ENCODE measurements at regions not wholly inside any gene's neighbourhood (a gene's known extent, or its start where the extent isn't known, plus 50 kb on each side); places are given as distances from the start of the nearest gene placed in this dataset.

GRCh38 chr9:107740088-107740980 is 250.8 kb upstream of the KLF4 start:
- H3K9ac ChIP-seq (ENCODE audit: low read depth, low read length), result no peak overlapping the region
- H3K4me1 ChIP-seq (ENCODE audit: insufficient read depth, low read length), result no peaks in the 10 kb centered on the region
- H3K36me3 ChIP-seq (ENCODE audit: insufficient read depth, low read length), result no peaks in the 10 kb centered on the region
- no peaks in the 10 kb centered on the region for H3K9me3 ChIP-seq (ENCODE audit: control insufficient read depth, insufficient read depth, low read length)

DNA sequence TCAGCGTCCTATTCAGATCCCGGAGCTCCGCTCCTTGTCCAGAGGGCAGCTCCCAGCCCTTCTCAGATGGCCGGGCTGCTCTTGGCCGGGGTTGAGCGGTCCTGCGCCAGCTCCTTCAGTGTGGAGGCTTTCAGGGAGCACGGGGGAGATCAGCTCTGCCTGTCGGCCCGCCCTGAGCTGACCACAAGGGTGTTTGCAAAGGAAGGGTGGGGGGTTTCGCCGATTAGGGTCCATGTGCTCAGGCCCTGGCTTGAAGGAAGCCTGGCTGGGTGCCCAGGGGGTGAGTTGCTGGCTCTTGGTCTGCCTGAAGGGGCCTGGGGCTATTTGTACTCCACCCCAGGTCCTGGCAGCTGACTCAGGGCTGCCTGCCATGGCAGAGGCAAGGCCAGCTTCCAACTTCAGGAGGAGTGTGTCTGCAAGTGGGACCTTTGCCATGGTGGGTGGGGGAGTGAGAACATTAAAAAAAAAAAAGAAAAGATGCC is 250.1 kb upstream of the KLF4 start:
- no peak overlapping the region for H3K9ac ChIP-seq (ENCODE audit: low read depth, low read length)
- H3K4me1 ChIP-seq (ENCODE audit: insufficient read depth, low read length), result no peaks in the 10 kb centered on the region

DNA sequence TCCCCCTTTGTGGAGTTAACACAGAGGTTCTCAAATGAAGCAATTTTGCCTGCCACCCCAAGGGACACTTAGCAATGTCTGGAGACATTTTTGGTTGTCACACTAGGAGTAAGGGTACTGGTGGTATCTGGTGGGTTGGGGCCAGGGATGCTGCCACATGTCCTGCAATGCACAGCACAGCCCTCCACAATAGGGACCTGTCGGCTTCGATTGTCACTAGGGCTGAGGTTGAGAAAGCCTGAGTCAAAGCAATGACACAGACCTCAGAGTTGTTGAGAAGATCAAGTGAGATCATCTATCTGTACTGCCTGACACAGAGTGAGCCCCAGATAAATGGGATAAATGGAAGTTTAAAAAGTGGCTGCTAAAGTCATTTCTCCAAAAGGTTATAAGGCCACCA is 249.2 kb upstream of the KLF4 start:
- no peaks in the 10 kb centered on the region for H3K4me1 ChIP-seq (ENCODE audit: insufficient read depth, low read length)

More for the DNA sequence above, 250.1 kb upstream of the KLF4 start:
- Histone ChIP-seq H3K36me3 (ENCODE audit: insufficient read depth, low read length) (no peaks in the 10 kb centered on the region), H3K9me3 (ENCODE audit: control insufficient read depth, insufficient read depth, low read length) (no peaks in the 10 kb centered on the region)

DNA sequence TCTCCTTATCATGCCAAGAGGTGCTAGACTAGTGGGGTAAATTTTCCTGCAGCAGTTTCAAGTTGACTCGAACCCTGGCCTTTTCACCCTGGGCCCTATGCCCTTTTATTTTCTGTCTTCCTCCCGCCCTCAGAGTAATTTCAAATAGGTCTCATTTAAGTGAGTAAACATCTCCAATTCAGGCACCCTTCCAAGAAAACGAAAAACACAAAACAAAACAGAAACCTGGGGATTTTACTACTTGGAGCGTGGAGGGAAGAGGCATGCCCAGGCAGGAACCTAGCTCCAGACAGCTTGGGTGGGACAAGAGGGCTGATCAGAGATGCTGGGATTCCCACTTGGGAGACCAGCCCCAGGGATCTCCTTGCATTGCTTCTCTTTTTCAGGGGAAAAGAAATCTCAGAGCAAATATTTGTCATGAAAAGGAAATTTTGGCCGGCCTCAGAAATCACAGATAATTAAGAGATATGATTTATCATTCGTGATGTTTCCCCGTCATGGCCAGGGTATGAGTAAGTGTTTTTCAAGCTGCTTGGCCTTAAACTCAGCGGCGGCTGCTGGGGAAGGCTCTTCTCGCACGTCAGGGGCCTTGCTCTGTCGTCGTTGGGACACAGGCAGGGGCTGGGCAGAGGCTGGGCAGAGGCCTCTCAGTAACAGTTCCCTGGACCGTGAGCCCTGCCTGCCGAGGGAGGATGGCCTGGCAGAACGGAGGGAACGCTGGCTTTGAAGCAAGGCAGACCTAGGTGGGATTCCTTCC is 248.6 kb upstream of the KLF4 start:
- Histone ChIP-seq H3K9ac (ENCODE audit: low read depth, low read length) (no peak overlapping the region), H3K36me3 (ENCODE audit: insufficient read depth, low read length) (no peaks in the 10 kb centered on the region), H3K9me3 (ENCODE audit: control insufficient read depth, insufficient read depth, low read length) (no peaks in the 10 kb centered on the region), H3K4me1 (ENCODE audit: insufficient read depth, low read length) (peaks cover 2% of the 10 kb centered on the region; the same call in 1 of the 2 replicates)

More for the DNA sequence above, 249.2 kb upstream of the KLF4 start:
- Histone ChIP-seq H3K9me3 (ENCODE audit: control insufficient read depth, insufficient read depth, low read length) (no peaks in the 10 kb centered on the region), H3K36me3 (ENCODE audit: insufficient read depth, low read length) (no peaks in the 10 kb centered on the region), H3K9ac (ENCODE audit: low read depth, low read length) (no peak overlapping the region)

GRCh38 chr9:107737610-107737986 is 248.0 kb upstream of the KLF4 start:
- H3K4me1 ChIP-seq (ENCODE audit: insufficient read depth, low read length), result peaks cover 6% of the 10 kb centered on the region; the same call in 1 of the 2 replicates
- H3K36me3 ChIP-seq (ENCODE audit: insufficient read depth, low read length), result no peaks in the 10 kb centered on the region
- H3K9me3 ChIP-seq (ENCODE audit: control insufficient read depth, insufficient read depth, low read length), result no peaks in the 10 kb centered on the region
- no peak overlapping the region for H3K9ac ChIP-seq (ENCODE audit: low read depth, low read length)

- no peaks in the 10 kb centered on the region for H3K9me3 ChIP-seq (ENCODE audit: control insufficient read depth, insufficient read depth, low read length)
- peaks cover 6% of the 10 kb centered on the region; the same call in 1 of the 2 replicates for H3K4me1 ChIP-seq (ENCODE audit: insufficient read depth, low read length)
- no peaks in the 10 kb centered on the region for H3K36me3 ChIP-seq (ENCODE audit: insufficient read depth, low read length)
- no peak overlapping the region for H3K9ac ChIP-seq (ENCODE audit: low read depth, low read length)
These were observed 246.3 kb upstream of the KLF4 start for GRCh38 chr9:107735821-107736220.

DNA sequence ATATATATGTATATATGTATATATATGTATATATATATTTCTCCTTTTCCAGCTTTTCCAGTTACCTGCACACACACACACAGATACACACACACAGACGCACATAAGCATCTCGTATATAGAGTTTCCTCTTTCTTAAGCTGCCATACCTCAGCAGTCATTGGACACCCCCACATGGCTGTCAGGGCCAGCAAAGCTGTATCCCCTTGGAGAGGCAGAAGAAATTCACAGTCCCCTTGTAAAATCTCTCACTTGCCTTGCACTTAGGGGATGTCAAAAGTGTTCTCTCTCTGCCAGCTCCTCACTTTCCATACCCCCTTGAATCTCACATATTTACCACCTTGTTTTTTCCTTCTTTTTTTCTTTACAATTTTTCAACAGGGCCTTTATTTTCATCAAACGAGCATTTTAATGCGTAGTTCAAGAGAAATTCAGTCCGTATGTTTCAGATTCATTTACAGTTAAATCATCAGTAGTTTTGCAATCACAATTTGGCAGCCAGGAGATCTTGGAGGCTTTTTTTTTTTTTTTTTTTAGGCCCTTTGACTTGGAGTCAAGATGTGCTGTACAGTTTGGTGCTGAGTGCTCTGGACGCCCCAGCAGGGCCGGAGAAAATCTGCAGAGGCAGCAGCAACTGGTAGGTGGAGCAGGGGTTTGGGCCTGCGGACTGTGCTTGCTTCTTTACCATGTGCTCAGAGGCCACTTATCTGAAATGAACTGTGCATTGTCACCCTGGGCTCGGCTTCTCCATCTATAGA is 244.9 kb upstream of the KLF4 start:
- no peaks in the 10 kb centered on the region for H3K9me3 ChIP-seq (ENCODE audit: control insufficient read depth, insufficient read depth, low read length)
- H3K4me1 ChIP-seq (ENCODE audit: insufficient read depth, low read length), result peaks cover 6% of the 10 kb centered on the region; the same call in 1 of the 2 replicates
- no peak overlapping the region for H3K9ac ChIP-seq (ENCODE audit: low read depth, low read length)
- H3K36me3 ChIP-seq (ENCODE audit: insufficient read depth, low read length), result no peaks in the 10 kb centered on the region

DNA sequence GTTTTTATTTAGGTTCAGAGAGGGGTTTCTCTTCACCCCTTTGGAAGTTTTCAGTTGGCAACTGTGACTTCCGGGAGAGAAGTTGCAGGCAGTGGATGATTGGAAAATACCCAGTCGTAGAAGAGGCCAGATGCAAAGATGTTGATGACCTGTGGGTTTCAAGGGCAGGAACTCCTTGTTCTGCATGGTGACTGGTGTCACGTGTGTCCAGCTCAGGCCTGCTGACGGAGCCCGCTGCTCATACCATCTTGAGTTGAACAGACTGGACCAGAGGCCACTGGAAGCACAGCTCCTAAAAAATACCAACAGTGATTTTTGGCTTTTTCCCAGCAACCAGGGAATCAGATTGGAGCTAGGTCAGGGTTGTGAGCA is 243.9 kb upstream of the KLF4 start:
- H3K9me3 ChIP-seq (ENCODE audit: control insufficient read depth, insufficient read depth, low read length), result no peaks in the 10 kb centered on the region
- no peaks in the 10 kb centered on the region for H3K36me3 ChIP-seq (ENCODE audit: insufficient read depth, low read length)
- no peak overlapping the region for H3K9ac ChIP-seq (ENCODE audit: low read depth, low read length)
- peaks cover 6% of the 10 kb centered on the region; the same call in 1 of the 2 replicates for H3K4me1 ChIP-seq (ENCODE audit: insufficient read depth, low read length)

- Histone ChIP-seq H3K9ac (ENCODE audit: low read depth, low read length) (no peak overlapping the region), H3K36me3 (ENCODE audit: insufficient read depth, low read length) (no peaks in the 10 kb centered on the region), H3K9me3 (ENCODE audit: control insufficient read depth, insufficient read depth, low read length) (no peaks in the 10 kb centered on the region), H3K4me1 (ENCODE audit: insufficient read depth, low read length) (peaks cover 6% of the 10 kb centered on the region; the same call in 1 of the 2 replicates)
These were observed 243.4 kb upstream of the KLF4 start for GRCh38 chr9:107732781-107733522.

- no peak overlapping the region for H3K9ac ChIP-seq (ENCODE audit: low read depth, low read length)
- H3K36me3 ChIP-seq (ENCODE audit: insufficient read depth, low read length), result no peaks in the 10 kb centered on the region
- no peaks in the 10 kb centered on the region for H3K9me3 ChIP-seq (ENCODE audit: control insufficient read depth, insufficient read depth, low read length)
- peaks cover 6% of the 10 kb centered on the region; the same call in 1 of the 2 replicates for H3K4me1 ChIP-seq (ENCODE audit: insufficient read depth, low read length)
These were observed 241.7 kb upstream of the KLF4 start for GRCh38 chr9:107731115-107731762.

- H3K36me3 ChIP-seq (ENCODE audit: insufficient read depth, low read length), result no peaks in the 10 kb centered on the region
- no peak overlapping the region for H3K9ac ChIP-seq (ENCODE audit: low read depth, low read length)
- H3K9me3 ChIP-seq (ENCODE audit: control insufficient read depth, insufficient read depth, low read length), result no peaks in the 10 kb centered on the region
- H3K4me1 ChIP-seq (ENCODE audit: insufficient read depth, low read length), result peaks cover 6% of the 10 kb centered on the region; the same call in 1 of the 2 replicates
These were observed 241.1 kb upstream of the KLF4 start for GRCh38 chr9:107730666-107731065.

GRCh38 chr9:107727086-107727780 is 237.7 kb upstream of the KLF4 start:
- Histone ChIP-seq H3K36me3 (ENCODE audit: insufficient read depth, low read length) (no peaks in the 10 kb centered on the region), H3K9me3 (ENCODE audit: control insufficient read depth, insufficient read depth, low read length) (no peaks in the 10 kb centered on the region), H3K4me1 (ENCODE audit: insufficient read depth, low read length) (no peaks in the 10 kb centered on the region), H3K9ac (ENCODE audit: low read depth, low read length) (no peak overlapping the region)

DNA sequence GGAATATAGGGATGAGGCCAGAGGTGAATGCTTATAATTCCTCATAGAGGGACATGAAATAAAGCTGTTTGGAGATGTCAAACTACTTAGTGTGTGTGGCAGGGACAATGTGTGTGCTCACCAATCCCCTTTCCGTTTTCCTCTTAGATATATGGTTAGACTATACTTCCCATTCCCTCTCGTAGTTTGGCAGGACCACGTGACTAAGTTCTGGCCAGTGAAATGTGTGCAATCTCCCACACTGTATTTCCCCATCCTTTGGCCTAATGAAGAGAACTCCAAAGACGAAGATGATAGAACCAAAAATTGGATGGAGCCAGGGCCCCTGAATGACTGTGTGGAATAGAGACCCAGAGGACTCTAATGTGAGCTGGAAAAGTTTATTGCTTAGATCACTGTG is 233.4 kb upstream of the KLF4 start:
- H3K36me3 ChIP-seq (ENCODE audit: insufficient read depth, low read length), result no peaks in the 10 kb centered on the region
- no peaks in the 10 kb centered on the region for H3K9me3 ChIP-seq (ENCODE audit: control insufficient read depth, insufficient read depth, low read length)
- H3K9ac ChIP-seq (ENCODE audit: low read depth, low read length), result no peak overlapping the region
- no peaks in the 10 kb centered on the region for H3K4me1 ChIP-seq (ENCODE audit: insufficient read depth, low read length)

Data from ES-I3 (cell line).